SK-N-SH treated with all-trans-retinoic acid at 6 μM for 48 hours (cell line): ENCODE measurements at regions not wholly inside any gene's neighbourhood (a gene's known extent, or its start where the extent isn't known, plus 50 kb on each side); places are given as distances from the start of the nearest gene placed in this dataset.
"Not testable (repeated sequence)": the region's sequence is repeated elsewhere in the genome, so short reads cannot be mapped to it uniquely, and the experiment has no call there.

Experiments used
- ARNTL ChIP-seq: fragments of 450-650 bp; formaldehyde crosslinking; IDR thresholded peaks from 2 replicates; pipeline ENCODE4 v1.5.0; 2020; ENCODE audit warnings: low read depth, mild to moderate bottlenecking, moderate library complexity, borderline replicate concordance
- CSRNP3 ChIP-seq: fragments of 250-450 bp; sonication (Bioruptor Pico); IDR thresholded peaks from 2 replicates; pipeline ENCODE4 v1.5.1; 2021; ENCODE audit warnings: mild to moderate bottlenecking, moderate library complexity
- ESRRG ChIP-seq: fragments of 250-450 bp; sonication (Bioruptor Pico); IDR thresholded peaks from 2 replicates; pipeline ENCODE4 v1.6.1; 2021; ENCODE audit warnings: mild to moderate bottlenecking
- GLIS3 ChIP-seq: fragments of 250-450 bp; sonication (Bioruptor Pico); IDR thresholded peaks from 2 replicates; pipeline ENCODE4 v1.5.0; 2020; ENCODE audit warnings: mild to moderate bottlenecking, moderate library complexity
- PATZ1 ChIP-seq: fragments of 250-450 bp; sonication (Bioruptor Pico); IDR thresholded peaks from 2 replicates; pipeline ENCODE4 v1.8.0; 2020; ENCODE audit warnings: mild to moderate bottlenecking, moderate library complexity, borderline replicate concordance
- POU6F1 ChIP-seq: fragments of 250-450 bp; sonication (Bioruptor Pico); IDR thresholded peaks from 2 replicates; pipeline ENCODE4 v1.8.0; 2021; ENCODE audit warnings: low read depth, mild to moderate bottlenecking, moderate library complexity, borderline replicate concordance
- RARB ChIP-seq: fragments of 250-450 bp; sonication (Bioruptor Pico); IDR thresholded peaks from 2 replicates; pipeline ENCODE4 v1.8.0; 2021; ENCODE audit warnings: mild to moderate bottlenecking, moderate library complexity
- TCF4 ChIP-seq: fragments of 250-450 bp; sonication (Bioruptor Pico); IDR thresholded peaks from 2 replicates; pipeline ENCODE4 v1.8.0; 2021; ENCODE audit warnings: mild to moderate bottlenecking, moderate library complexity, borderline replicate concordance
- TOX ChIP-seq: fragments of 250-450 bp; sonication (Bioruptor Pico); IDR thresholded peaks from 2 replicates; pipeline ENCODE4 v1.8.0; 2021; ENCODE audit warnings: mild to moderate bottlenecking, moderate library complexity, borderline replicate concordance
- TSHZ2 ChIP-seq: fragments of 250-450 bp; sonication (Bioruptor Pico); IDR thresholded peaks from 2 replicates; pipeline ENCODE4 v1.5.0; 2020; ENCODE audit warnings: mild to moderate bottlenecking, moderate library complexity
- ZC3H10 ChIP-seq: fragments of 250-450 bp; sonication (Bioruptor Pico); IDR thresholded peaks from 2 replicates; pipeline ENCODE4 v1.5.1; 2021; ENCODE audit warnings: mild to moderate bottlenecking, moderate library complexity
- ZFP30 ChIP-seq: fragments of 450-650 bp; formaldehyde crosslinking; IDR thresholded peaks from 2 replicates; pipeline ENCODE4 v1.5.0; 2022; ENCODE audit warnings: mild to moderate bottlenecking, moderate library complexity
- ZNF70 ChIP-seq: fragments of 450-650 bp; formaldehyde crosslinking; IDR thresholded peaks from 2 replicates; pipeline ENCODE4 v1.5.0; 2020; ENCODE audit warnings: mild to moderate bottlenecking, moderate library complexity
- TF ChIP-seq, protein P1 (sequence below): fragments of 250-450 bp; sonication (Bioruptor Pico); IDR thresholded peaks from 2 replicates; pipeline ENCODE4 v1.5.1; 2020; ENCODE audit warnings: low read depth, mild to moderate bottlenecking, moderate library complexity

- not testable (repeated sequence) for TF ChIP-seq GLIS3 (CRISPR knock-in tag); PATZ1 (CRISPR knock-in tag); ARNTL; RARB (CRISPR knock-in tag); ZNF70 (CRISPR knock-in tag); ZFP30 (CRISPR knock-in tag); ZC3H10 (CRISPR knock-in tag); TOX (CRISPR knock-in tag); POU6F1 (CRISPR knock-in tag); TCF4 (CRISPR knock-in tag); ESRRG; TSHZ2 (CRISPR knock-in tag); CSRNP3
- TF ChIP-seq, protein P1, sequence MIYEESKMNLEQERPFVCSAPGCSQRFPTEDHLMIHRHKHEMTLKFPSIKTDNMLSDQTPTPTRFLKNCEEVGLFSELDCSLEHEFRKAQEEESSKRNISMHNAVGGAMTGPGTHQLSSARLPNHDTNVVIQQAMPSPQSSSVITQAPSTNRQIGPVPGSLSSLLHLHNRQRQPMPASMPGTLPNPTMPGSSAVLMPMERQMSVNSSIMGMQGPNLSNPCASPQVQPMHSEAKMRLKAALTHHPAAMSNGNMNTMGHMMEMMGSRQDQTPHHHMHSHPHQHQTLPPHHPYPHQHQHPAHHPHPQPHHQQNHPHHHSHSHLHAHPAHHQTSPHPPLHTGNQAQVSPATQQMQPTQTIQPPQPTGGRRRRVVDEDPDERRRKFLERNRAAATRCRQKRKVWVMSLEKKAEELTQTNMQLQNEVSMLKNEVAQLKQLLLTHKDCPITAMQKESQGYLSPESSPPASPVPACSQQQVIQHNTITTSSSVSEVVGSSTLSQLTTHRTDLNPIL: not testable (repeated sequence)
These were observed 161.9 kb downstream of the PLS3 start for GRCh38 chrX:115722724-115723433.
